ENCODE measurements at regions not wholly inside any gene's neighbourhood (a gene's known extent, or its start where the extent isn't known, plus 50 kb on each side); places are given as distances from the start of the nearest gene placed in this dataset.

DNA sequence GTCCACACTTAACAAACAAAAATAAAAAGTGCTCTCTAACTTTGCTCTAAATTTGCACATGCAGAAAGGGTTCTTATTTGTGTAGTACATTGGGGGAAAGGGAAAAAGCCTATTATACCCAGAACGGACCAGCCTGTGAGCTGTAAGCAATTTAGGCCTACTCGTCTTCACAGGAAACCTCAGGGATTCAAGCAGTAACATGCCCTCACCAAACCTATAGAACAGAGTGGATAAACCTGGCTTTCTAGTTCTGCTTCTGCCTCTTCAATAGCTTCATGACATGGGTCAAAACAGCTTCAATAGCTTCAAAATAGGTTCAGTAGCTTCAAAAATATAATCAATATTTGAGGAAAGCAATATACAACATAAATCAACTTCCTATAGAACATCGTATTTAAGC is 163.7 kb downstream of the ARL4A start:
- Histone ChIP-seq H3K9me1 (replicated peaks; ENCODE audit: control insufficient read depth, extremely low read depth, insufficient read depth, low read length) (no peaks in the 10 kb centered on the region), H4K20me1 (replicated peaks; ENCODE audit: control insufficient read depth, extremely low read depth, insufficient read depth, low read length) (no peaks in the 10 kb centered on the region), H3K9ac (replicated peaks; ENCODE audit: extremely low read depth, insufficient read depth, low read length) (no peak overlapping the region), H3K4me3 (replicated peaks in 1 of 3; ENCODE audit: insufficient read depth in 1 of 3, low read depth in 1 of 3, low read length in 3 of 3) (no peak overlapping the region), H3K27ac (ENCODE audit: insufficient read depth, low read depth, low read length) (no peak overlapping the region), H3K4me2 (ENCODE audit: insufficient read depth, low read length) (no peak overlapping the region), H3K4me1 (ENCODE audit: control insufficient read depth, extremely low read depth, insufficient read depth, low read length) (no peaks in the 10 kb centered on the region), H3K27me3 (ENCODE audit: control insufficient read depth in 2 of 2, insufficient read depth in 2 of 2, low read length in 2 of 2) (no peaks in the 10 kb centered on the region), H3K79me2 (ENCODE audit: control insufficient read depth, insufficient read depth, low read length) (no peaks in the 10 kb centered on the region), H3K36me3 (ENCODE audit: control insufficient read depth in 2 of 2, extremely low read depth in 1 of 2, insufficient read depth in 2 of 2, low read length in 2 of 2) (no peaks in the 10 kb centered on the region), H2AFZ (ENCODE audit: low read depth, low read length) (no peak overlapping the region), H3K9me3 (replicated peaks; ENCODE audit: control insufficient read depth, insufficient read depth, low read length) (no peaks in the 10 kb centered on the region)
- TF ChIP-seq JUN (IDR thresholded peaks at IDR 0.05; ENCODE audit: borderline replicate concordance, insufficient read depth, insufficient read length, low read depth) (no peak), POLR2A (IDR thresholded peaks at IDR 0.05; ENCODE audit: low read depth, low read length) (no peak), EZH2 (IDR thresholded peaks at IDR 0.05; ENCODE audit: borderline replicate concordance, low read depth, low read length, severe bottlenecking) (no peak), MAX (IDR thresholded peaks at IDR 0.05; ENCODE audit: insufficient read depth, insufficient read length) (no peak), POLR2AphosphoS5 (IDR thresholded peaks at IDR 0.05; ENCODE audit: insufficient read depth, low read depth, low read length) (no peak), MYC (IDR thresholded peaks at IDR 0.05; ENCODE audit: low read depth, low read length) (no peak), GATA2 (IDR thresholded peaks at IDR 0.05; ENCODE audit: insufficient read depth, insufficient read length, low read depth, low read length) (no peak), FOS (IDR thresholded peaks at IDR 0.05; ENCODE audit: borderline replicate concordance, insufficient read depth, low read length) (no peak)
- TF ChIP-seq, protein P1, sequence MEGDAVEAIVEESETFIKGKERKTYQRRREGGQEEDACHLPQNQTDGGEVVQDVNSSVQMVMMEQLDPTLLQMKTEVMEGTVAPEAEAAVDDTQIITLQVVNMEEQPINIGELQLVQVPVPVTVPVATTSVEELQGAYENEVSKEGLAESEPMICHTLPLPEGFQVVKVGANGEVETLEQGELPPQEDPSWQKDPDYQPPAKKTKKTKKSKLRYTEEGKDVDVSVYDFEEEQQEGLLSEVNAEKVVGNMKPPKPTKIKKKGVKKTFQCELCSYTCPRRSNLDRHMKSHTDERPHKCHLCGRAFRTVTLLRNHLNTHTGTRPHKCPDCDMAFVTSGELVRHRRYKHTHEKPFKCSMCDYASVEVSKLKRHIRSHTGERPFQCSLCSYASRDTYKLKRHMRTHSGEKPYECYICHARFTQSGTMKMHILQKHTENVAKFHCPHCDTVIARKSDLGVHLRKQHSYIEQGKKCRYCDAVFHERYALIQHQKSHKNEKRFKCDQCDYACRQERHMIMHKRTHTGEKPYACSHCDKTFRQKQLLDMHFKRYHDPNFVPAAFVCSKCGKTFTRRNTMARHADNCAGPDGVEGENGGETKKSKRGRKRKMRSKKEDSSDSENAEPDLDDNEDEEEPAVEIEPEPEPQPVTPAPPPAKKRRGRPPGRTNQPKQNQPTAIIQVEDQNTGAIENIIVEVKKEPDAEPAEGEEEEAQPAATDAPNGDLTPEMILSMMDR (IDR thresholded peaks at IDR 0.05; ENCODE audit: extremely low read depth in 1 of 2, insufficient read depth in 1 of 2, low read depth in 1 of 2, low read length in 2 of 2), result no peak
- FAIRE-seq (no peak), DNase-seq (ENCODE audit: low read depth, low spot score) (no peak)
- dilution Hi-C loops (cut with MboI; ENCODE audit: extremely low pct_ligation_motif_present, low sequenced_read_pairs), result no loop called here
- BruUV-seq (replicated peaks), result no TSS peak
- intact Hi-C loops (cut with micrococcal nuclease), result no loop called here
- POLR2A ChIA-PET, result no interaction called here
- CTCF ChIA-PET, result no interaction called here

Measured in endothelial cell of umbilical vein (primary cell).